GM20000 (cell line): ENCODE measurements at regions not wholly inside any gene's neighbourhood (a gene's known extent, or its start where the extent isn't known, plus 50 kb on each side); places are given as distances from the start of the nearest gene placed in this dataset.

ENCODE experiments used
- DNase-seq: peaks from one replicate; pipeline ENCODE4 v3.0.0; 2012; ENCODE audit warnings: low spot score
- TF ChIP-seq, protein P1 (sequence below): IDR thresholded peaks from 2 replicates; pipeline ENCODE4 v1.5.1; 2012; ENCODE audit warnings: mild to moderate bottlenecking, control low read depth; ENCODE audit errors: extremely low read depth, missing control alignments

DNA sequence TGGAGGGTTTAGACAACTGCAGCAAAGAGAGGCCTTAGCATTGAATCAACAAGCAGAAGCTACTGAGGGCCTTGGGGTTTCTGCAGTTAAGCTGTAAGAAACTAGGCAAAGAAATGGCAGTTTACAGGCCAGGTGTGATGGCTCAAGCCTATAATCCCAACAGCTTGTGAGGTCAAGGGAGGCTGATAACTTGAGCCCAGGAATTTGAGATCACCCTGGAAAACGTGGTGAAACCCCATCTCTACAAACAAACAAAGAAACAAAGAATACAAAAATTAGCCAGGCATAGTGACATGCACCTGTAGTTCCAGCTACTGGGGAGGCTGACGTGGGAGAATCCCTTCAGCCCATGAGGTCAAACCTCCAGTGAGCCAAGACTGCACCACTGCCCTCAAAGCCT is 421.6 kb upstream of the CHST9 start:
- no peak for DNase-seq
- TF ChIP-seq, protein P1, sequence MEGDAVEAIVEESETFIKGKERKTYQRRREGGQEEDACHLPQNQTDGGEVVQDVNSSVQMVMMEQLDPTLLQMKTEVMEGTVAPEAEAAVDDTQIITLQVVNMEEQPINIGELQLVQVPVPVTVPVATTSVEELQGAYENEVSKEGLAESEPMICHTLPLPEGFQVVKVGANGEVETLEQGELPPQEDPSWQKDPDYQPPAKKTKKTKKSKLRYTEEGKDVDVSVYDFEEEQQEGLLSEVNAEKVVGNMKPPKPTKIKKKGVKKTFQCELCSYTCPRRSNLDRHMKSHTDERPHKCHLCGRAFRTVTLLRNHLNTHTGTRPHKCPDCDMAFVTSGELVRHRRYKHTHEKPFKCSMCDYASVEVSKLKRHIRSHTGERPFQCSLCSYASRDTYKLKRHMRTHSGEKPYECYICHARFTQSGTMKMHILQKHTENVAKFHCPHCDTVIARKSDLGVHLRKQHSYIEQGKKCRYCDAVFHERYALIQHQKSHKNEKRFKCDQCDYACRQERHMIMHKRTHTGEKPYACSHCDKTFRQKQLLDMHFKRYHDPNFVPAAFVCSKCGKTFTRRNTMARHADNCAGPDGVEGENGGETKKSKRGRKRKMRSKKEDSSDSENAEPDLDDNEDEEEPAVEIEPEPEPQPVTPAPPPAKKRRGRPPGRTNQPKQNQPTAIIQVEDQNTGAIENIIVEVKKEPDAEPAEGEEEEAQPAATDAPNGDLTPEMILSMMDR: no peak

DNA sequence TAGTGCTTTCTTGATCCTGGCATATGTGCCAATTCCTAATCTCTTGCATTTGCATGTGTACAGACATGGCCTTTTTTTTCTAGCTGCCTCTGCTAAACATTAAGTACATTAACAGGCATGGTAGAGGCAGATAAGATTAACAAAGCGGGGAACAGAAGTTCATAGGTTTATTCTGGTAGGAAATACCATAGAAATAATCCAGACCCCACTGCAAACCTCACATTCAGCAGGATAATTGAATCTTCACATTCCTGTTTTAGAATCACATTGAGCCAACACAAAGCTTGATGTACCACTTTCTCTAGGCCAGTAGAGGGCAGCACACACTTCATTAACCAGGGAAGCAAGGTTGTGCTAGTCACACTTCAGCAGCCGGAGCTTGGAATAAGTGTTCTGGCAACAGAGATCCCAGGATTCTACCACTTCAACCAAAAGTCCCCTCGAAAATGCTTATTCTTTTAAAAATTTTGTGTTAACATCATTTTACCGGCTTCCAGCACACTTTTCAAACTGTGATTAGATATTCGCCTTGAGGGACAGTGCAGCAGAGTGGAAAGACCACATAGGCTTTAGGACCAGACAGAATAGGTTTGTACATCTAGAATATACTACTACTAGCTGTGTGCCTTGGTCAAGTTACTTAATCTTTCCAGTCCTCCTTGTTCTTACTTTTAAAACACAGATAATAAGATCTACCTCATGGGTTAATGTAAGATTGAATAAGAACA is 420.2 kb upstream of the CHST9 start:
- TF ChIP-seq, protein P1: peak; percentile 82
- DNase-seq: peak; percentile 38

DNA sequence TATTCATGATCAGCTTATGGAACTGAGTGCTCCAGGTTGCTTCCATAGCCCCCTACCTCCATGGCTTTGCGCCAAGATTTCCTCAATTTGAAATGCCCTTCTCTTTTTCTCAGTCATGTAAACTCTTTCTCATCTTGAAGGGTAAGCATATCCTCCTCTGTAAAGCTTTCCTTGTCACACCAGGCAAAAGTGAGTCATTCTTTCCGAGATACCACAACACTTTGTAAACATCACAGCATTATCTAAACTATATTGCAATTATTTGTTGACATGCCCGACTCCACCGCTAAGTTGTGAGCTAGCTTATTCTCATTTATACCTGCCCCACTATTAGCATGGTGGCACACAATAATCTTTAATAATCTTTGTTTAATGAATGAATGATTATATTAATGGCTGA is 419.5 kb upstream of the CHST9 start:
- no peak for DNase-seq
- TF ChIP-seq, protein P1: no peak

DNA sequence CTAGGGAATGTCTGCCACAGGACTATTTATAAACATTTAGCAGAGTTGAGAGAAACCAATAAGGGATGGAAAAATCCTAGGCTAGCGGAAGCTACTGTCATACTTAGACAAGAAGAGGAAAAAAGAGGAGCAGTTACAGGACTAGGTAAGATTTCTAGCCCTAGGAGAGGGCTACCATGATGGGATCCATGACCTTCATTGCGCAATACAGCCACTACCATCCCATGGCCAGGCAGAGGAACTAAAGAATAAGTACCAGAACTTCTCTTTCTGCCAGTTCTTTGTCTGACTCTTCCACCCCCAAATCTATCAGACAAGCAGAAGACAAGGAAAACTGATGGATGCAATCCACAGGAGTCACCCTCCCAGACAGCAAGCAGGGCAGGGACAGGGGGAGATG is 417.0 kb upstream of the CHST9 start:
- TF ChIP-seq, protein P1: no peak
- DNase-seq: no peak

DNA sequence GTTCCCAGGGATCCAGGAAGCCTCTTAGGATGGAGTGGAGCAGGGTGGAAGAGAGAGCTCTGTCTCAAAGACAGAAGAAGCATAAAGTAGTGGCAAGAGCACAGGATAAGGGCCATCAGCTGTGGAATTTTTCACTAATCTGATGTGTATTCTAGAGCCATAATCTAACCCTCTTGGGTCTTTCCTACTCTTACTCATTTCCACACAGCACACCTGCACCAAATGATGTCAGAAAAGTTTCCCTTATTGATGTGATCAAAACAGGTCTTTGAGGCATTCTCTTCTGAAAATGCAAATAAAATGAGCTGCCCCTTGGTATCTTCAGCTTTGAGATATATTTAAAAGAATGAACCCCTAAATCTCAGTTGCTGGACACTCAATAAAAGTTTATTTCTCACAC is 415.1 kb upstream of the CHST9 start:
- no peak for DNase-seq
- TF ChIP-seq, protein P1: no peak

DNA sequence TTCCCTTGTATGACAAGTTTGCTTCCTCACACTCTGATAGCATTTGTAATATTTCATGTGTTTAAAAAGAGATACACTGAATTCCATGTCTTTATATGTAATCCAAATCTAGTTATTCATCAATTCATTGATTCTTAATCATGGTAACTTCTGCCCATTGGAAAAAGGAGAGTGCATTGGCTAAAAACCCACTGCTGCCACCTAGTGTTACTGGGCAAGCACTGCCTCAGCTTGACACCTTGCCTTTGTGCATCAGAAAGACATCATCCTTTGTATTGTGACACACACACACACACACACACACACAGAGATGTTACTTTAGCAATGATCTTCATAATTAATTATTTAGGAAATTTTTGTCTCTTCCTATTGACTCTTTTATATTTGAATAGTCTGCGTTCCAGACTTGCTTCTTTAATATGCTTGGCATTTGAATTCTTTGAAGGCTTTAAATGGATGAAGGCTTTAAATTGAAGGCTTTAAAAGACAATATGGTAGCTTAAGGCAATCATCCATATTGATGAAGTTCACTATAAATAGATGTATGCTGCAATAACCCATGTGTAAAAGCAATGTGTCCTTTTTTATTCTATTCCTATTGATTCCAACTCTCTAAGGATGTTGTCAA is 414.2 kb upstream of the CHST9 start:
- DNase-seq: peak; percentile 45
- TF ChIP-seq, protein P1: peak; percentile 90

DNA sequence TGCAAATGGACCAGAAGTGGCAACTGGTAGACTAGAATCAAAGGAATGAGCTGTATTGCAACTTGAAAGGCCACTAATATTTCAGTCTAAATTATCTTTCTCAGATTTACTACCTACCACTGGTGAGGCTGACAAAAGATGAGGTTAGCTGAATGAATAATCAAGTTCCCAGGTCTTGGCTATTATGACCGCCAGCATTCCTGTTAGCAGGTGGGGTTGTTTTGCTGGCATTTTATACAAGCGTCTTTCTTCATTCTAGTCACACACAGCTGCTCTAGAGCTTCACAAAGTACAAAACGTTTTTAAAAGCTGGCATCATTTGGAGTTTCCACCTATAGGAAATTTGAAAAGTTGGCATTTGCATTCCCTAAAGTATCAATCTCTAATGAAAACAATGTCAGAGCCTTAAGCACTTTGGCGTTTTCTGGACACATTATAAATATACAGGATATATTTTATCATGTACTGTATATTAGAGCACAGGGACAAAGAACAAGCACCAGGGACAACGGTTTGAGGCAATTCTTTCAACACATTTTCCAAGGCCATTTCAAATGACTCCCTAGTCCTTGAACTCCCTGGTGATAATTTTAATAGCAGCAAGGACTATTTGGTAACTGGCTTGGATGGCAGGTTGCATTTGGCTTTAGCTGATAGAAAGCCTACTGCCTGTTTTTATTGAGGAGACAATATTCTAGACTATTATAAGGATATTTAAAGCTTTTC is 410.2 kb upstream of the CHST9 start:
- TF ChIP-seq, protein P1: no peak
- no peak for DNase-seq
